IgD-negative memory B cell (primary cell): ENCODE measurements at regions not wholly inside any gene's neighbourhood (a gene's known extent, or its start where the extent isn't known, plus 50 kb on each side); places are given as distances from the start of the nearest gene placed in this dataset.
"Not testable (repeated sequence)": the region's sequence is repeated elsewhere in the genome, so short reads cannot be mapped to it uniquely, and the experiment has no call there.

Experiments used
- H3K27ac Mint-ChIP-seq, 3 donors: one replicate each; pipeline ENCODE4 v1.8.0; 2020 to 2022; ENCODE audit warnings: mild to moderate bottlenecking in 3 of 3, mixed read lengths in 3 of 3, moderate library complexity in 1 of 3
- H3K27me3 Mint-ChIP-seq: one replicate; pipeline ENCODE4 v1.8.0; 2021; ENCODE audit warnings: mixed read lengths
- H3K36me3 Mint-ChIP-seq: one replicate; pipeline ENCODE4 v1.8.0; 2020; ENCODE audit warnings: mild to moderate bottlenecking, mixed read lengths
- H3K4me1 Mint-ChIP-seq, 3 donors: one replicate each; pipeline ENCODE4 v1.8.0; 2020 to 2022; ENCODE audit warnings: mixed read lengths in 3 of 3, mild to moderate bottlenecking in 1 of 3
- H3K4me3 Mint-ChIP-seq, 4 donors: one replicate each; pipeline ENCODE4 v1.8.0; 2020 to 2022; ENCODE audit warnings: mild to moderate bottlenecking in 4 of 4, mixed read lengths in 4 of 4, moderate library complexity in 3 of 4
- H3K9me3 Mint-ChIP-seq, 3 donors: one replicate each; pipeline ENCODE4 v1.8.0; 2020 to 2021; ENCODE audit warnings: mixed read lengths in 3 of 3, mild to moderate bottlenecking in 1 of 3

- Mint-ChIP-seq H3K9me3 (peaks cover 0 to 4% (median 2%) of the 10 kb centered on the region in 3 donors), H3K36me3 (no peaks in the 10 kb centered on the region), H3K27me3 (no peaks in the 10 kb centered on the region)
These were observed 863.2 kb downstream of the TRIML1 start for GRCh38 chr4:189002475-189002874.

DNA sequence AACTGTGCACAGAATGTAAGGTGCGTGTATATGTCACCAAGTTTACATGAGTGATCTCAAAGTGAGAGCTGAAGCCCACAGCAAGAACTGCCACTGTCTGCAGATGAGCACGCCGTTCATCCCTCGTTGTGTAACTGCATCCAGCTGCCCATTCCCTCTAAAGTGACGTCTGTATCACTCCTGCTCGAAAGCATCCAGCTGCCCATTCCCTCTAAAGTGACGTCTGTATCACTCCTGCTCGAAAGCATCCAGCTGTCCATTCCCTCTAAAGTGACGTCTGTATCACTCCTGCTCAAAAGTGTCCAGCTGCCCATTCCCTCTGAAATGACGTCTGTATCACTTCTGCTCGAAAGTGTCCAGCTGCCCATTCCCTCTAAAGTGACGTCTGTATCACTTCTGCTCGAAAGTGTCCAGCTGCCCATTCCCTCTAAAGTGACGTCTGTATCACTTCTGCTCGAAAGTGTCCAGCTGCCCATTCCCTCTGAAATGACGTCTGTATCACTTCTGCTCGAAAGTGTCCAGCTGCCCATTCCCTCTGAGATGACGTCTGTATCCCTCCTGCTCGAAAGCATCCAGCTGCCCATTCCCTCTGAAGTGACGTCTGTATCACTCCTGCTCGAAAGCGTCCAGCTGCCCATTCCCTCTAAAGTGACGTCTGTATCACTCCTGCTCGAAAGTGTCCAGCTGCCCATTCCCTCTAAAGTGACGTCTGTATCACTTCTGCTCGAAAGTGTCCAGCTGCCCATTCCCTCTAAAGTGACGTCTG, 871.4 kb downstream of the TRIML1 start:
- H3K36me3 Mint-ChIP-seq, H3K4me3 Mint-ChIP-seq, H3K27ac Mint-ChIP-seq, H3K27me3 Mint-ChIP-seq, H3K4me1 Mint-ChIP-seq: not testable (repeated sequence)
- peaks cover 7 to 10% (median 8%) of the 10 kb centered on the region in 3 donors for H3K9me3 Mint-ChIP-seq

More at GRCh38 chr4:189002475-189002874, 863.2 kb downstream of the TRIML1 start:
- H3K27ac Mint-ChIP-seq: no peak overlapping the region
- H3K4me1 Mint-ChIP-seq: no peaks in the 10 kb centered on the region
- no peak overlapping the region for H3K4me3 Mint-ChIP-seq

- Mint-ChIP-seq H3K4me1 (no peaks in the 10 kb centered on the region), H3K27me3 (no peaks in the 10 kb centered on the region), H3K9me3 (peaks cover 5 to 8% (median 5%) of the 10 kb centered on the region in 3 donors), H3K36me3 (peaks cover 2% of the 10 kb centered on the region), H3K4me3 (no peak overlapping the region), H3K27ac (no peak overlapping the region)
These were observed 882.6 kb downstream of the TRIML1 start for GRCh38 chr4:189021831-189022230.

DNA sequence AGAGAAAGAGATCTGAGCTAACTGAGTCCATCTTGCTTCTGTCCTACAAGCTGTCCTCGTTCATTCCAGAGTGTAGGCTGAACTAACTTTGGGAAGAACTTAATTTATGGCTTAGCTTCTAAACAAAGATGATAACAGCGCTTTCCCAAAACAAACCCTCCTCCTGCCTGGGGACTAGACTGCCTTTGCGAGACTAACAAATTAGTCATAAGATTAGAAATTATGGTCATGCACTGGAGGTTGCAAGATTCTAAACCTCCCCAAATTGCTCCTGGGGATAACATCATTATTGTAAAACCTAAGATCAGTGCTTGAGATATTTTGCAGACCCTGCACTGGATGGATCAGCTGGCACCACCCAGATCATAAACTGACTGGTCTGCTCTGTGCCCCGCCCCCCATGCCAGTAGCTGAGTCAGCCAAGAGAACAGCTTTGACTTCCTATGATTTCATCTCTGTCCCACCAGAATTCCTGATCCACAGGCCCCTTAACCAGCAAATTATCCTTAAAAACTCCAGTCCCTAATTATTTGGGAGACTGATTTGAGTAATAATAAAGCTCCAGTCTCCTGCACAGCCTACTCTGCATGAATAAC, 883.3 kb downstream of the TRIML1 start:
- Mint-ChIP-seq H3K9me3 (peaks cover 5 to 8% (median 5%) of the 10 kb centered on the region in 3 donors), H3K4me3 (no peak overlapping the region), H3K27me3 (no peaks in the 10 kb centered on the region), H3K4me1 (no peaks in the 10 kb centered on the region), H3K27ac (no peak overlapping the region), H3K36me3 (peaks cover 2% of the 10 kb centered on the region)

- Mint-ChIP-seq H3K4me1 (no peaks in the 10 kb centered on the region), H3K9me3 (peaks cover 3 to 4% (median 4%) of the 10 kb centered on the region in 3 donors), H3K27ac (no peak overlapping the region), H3K4me3 (no peak overlapping the region), H3K36me3 (peaks cover 2% of the 10 kb centered on the region), H3K27me3 (no peaks in the 10 kb centered on the region)
These were observed 890.8 kb downstream of the TRIML1 start for GRCh38 chr4:189029976-189030504.

- Mint-ChIP-seq H3K4me3 (no peak overlapping the region), H3K36me3 (no peaks in the 10 kb centered on the region), H3K9me3 (peaks cover 0 to 4% (median 3%) of the 10 kb centered on the region in 3 donors), H3K27me3 (no peaks in the 10 kb centered on the region), H3K27ac (no peak overlapping the region), H3K4me1 (no peaks in the 10 kb centered on the region)
These were observed 893.5 kb downstream of the TRIML1 start for GRCh38 chr4:189032606-189033338.

GRCh38 chr4:189033801-189034347, 894.6 kb downstream of the TRIML1 start:
- no peak overlapping the region for H3K27ac Mint-ChIP-seq
- H3K27me3 Mint-ChIP-seq: no peaks in the 10 kb centered on the region
- no peak overlapping the region for H3K4me3 Mint-ChIP-seq
- no peaks in the 10 kb centered on the region for H3K4me1 Mint-ChIP-seq
- no peaks in the 10 kb centered on the region for H3K36me3 Mint-ChIP-seq
- H3K9me3 Mint-ChIP-seq: peaks cover 0 to 6% (median 3%) of the 10 kb centered on the region in 3 donors

DNA sequence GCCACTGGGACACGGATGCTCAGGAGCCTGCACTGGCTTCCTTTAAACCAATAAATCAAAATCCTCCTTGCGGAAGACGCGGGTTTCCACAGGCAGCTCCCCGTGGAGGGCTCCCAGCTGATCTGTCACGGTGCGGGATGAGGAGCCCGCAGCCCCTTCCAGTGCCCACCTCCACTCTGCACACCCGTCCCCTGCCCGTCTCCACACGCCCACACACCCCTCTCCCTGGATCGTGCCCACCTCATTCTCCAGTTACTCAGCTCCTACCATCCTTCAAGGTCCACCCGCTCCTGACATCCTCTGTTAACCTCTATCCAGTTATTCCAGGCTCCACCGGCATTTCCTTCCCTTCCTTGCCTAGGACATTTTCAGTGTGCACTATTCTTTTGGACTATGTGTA, 895.9 kb downstream of the TRIML1 start:
- no peaks in the 10 kb centered on the region for H3K27me3 Mint-ChIP-seq
- H3K4me3 Mint-ChIP-seq: no peak overlapping the region
- no peaks in the 10 kb centered on the region for H3K4me1 Mint-ChIP-seq
- no peak overlapping the region for H3K27ac Mint-ChIP-seq
- peaks cover 0 to 6% (median 3%) of the 10 kb centered on the region in 3 donors for H3K9me3 Mint-ChIP-seq
- no peaks in the 10 kb centered on the region for H3K36me3 Mint-ChIP-seq

- H3K27ac Mint-ChIP-seq: no peak overlapping the region
- H3K9me3 Mint-ChIP-seq: peaks cover 0 to 6% (median 3%) of the 10 kb centered on the region in 3 donors
- no peak overlapping the region for H3K4me3 Mint-ChIP-seq
- H3K27me3 Mint-ChIP-seq: no peaks in the 10 kb centered on the region
- no peaks in the 10 kb centered on the region for H3K4me1 Mint-ChIP-seq
- no peaks in the 10 kb centered on the region for H3K36me3 Mint-ChIP-seq
These were observed 896.4 kb downstream of the TRIML1 start for GRCh38 chr4:189035654-189036053.

GRCh38 chr4:189036906-189037305, 897.7 kb downstream of the TRIML1 start:
- Mint-ChIP-seq H3K27ac (no peak overlapping the region), H3K9me3 (peaks cover 0 to 8% (median 3%) of the 10 kb centered on the region in 3 donors), H3K27me3 (no peaks in the 10 kb centered on the region), H3K4me1 (no peaks in the 10 kb centered on the region), H3K4me3 (no peak overlapping the region), H3K36me3 (no peaks in the 10 kb centered on the region)

DNA sequence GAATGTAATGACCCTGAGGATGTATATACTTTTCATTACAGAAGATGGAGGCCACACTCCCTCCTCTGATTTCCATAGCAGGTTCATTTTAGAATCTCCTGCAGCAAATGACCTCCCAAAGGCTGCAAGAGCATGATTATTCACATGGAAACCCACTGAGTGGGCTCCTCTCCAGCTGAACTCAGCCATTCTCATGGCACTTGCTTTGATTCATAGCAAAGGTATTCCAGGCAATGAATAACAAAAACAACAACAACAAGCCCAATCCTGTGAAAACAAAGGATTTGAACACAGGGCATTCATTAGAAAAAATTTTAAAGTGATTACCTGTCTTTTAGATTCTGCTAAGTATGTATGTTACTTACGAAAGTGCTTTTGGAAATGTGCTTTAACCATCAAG, 894.0 kb upstream of the FRG1 start:
- Mint-ChIP-seq H3K27ac (no peak overlapping the region), H3K4me1 (no peaks in the 10 kb centered on the region), H3K4me3 (no peak overlapping the region), H3K36me3 (no peaks in the 10 kb centered on the region), H3K9me3 (peaks cover 0 to 4% (median 0%) of the 10 kb centered on the region in 3 donors), H3K27me3 (no peaks in the 10 kb centered on the region)

DNA sequence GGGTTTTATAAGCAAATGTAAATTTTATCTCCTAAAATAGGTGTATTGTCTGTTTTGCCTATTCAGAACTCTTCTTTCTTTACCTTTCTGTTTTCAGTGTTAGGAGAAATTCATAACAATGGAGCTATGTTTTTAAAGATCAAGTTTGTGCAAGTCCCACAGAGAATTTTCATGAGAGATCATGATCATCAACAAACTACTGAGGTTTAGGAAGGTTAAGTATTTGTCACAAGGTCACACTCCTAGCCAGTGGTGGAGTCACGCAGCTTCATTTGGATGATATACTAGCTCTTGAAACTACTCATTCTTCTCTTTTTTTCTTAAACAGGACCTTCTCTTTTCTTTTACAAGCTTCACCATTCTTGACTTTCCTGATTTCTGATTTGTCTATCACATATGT, 892.6 kb upstream of the FRG1 start:
- Mint-ChIP-seq H3K4me3 (no peak overlapping the region), H3K4me1 (no peaks in the 10 kb centered on the region), H3K27ac (no peak overlapping the region), H3K9me3 (peaks cover 0 to 4% (median 0%) of the 10 kb centered on the region in 3 donors), H3K36me3 (no peaks in the 10 kb centered on the region), H3K27me3 (no peaks in the 10 kb centered on the region)

- H3K27ac Mint-ChIP-seq: no peak overlapping the region
- no peak overlapping the region for H3K4me3 Mint-ChIP-seq
- H3K4me1 Mint-ChIP-seq: no peaks in the 10 kb centered on the region
- H3K36me3 Mint-ChIP-seq: no peaks in the 10 kb centered on the region
- peaks cover 0 to 7% (median 0%) of the 10 kb centered on the region in 3 donors for H3K9me3 Mint-ChIP-seq
- no peaks in the 10 kb centered on the region for H3K27me3 Mint-ChIP-seq
These were observed 891.0 kb upstream of the FRG1 start for GRCh38 chr4:189049682-189050081.

DNA sequence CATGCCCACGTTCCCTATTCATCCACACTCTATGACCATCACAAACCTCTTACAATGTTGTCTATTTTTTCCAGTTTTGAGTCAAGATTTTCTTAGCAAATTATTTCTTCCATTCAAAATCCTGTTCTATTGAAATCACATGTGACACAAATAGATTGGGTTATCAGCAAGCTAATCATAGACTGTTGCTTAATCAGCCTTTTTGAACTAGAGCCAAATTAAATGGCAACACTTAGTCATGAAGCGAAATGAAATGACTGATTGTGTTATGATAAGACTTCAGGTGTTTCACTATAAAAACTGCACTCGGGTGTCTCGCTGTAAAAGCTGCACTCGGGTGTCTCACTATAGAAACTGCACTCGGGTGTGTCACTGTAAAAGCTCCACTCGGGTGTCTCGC, 890.0 kb upstream of the FRG1 start:
- no peak overlapping the region for H3K27ac Mint-ChIP-seq
- H3K9me3 Mint-ChIP-seq: peaks cover 0 to 7% (median 2%) of the 10 kb centered on the region in 3 donors
- no peaks in the 10 kb centered on the region for H3K27me3 Mint-ChIP-seq
- no peaks in the 10 kb centered on the region for H3K4me1 Mint-ChIP-seq
- no peaks in the 10 kb centered on the region for H3K36me3 Mint-ChIP-seq
- no peak overlapping the region for H3K4me3 Mint-ChIP-seq

DNA sequence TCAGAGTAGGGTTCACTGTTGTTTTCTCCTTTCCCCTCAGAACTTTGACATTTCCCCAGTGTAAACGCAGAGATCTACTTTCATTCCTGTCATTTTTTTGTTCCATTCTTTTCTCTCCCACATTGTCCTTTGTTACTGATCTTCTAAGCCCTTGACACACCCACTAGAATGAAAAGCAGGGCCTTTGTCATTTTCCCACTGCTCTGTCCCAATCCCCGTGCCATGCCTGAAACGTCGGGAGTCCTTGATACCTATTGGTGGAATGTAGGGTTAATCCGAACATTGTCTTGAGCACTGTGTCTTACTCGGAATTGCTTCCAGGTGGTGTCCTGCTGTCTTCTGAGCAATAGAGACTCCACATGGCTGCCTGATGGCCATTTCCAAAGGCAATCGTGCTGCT, 887.1 kb upstream of the FRG1 start:
- Mint-ChIP-seq H3K9me3 (peaks cover 1 to 7% (median 2%) of the 10 kb centered on the region in 3 donors), H3K36me3 (no peaks in the 10 kb centered on the region), H3K27ac (no peak overlapping the region), H3K4me3 (no peak overlapping the region), H3K27me3 (no peaks in the 10 kb centered on the region), H3K4me1 (no peaks in the 10 kb centered on the region)
